CD14-positive monocyte (primary cell): ENCODE measurements at regions not wholly inside any gene's neighbourhood (a gene's known extent, or its start where the extent isn't known, plus 50 kb on each side); places are given as distances from the start of the nearest gene placed in this dataset.

Experiments used
- DNase-seq, 3 donors: peaks; one replicate each; pipeline ENCODE4 v3.0.0-alpha.2; 2011 to 2022
- H2AFZ ChIP-seq: 2 replicates; pipeline ENCODE4 v1.6.0; 2012; ENCODE audit warnings: mild to moderate bottlenecking, low read depth, low read length, inconsistent platforms; ENCODE audit not compliant: insufficient read depth, poor library complexity, severe bottlenecking
- H3K27ac ChIP-seq, 2 donors: 1 replicate in 1 of 2; 2 replicates in 1 of 2; pipeline ENCODE4 v1.5.1; 2012 to 2013; ENCODE audit warnings: low read length in 2 of 2, control low read depth in 1 of 2, inconsistent platforms in 1 of 2, low read depth in 1 of 2, mild to moderate bottlenecking in 1 of 2
- H3K27me3 ChIP-seq, 2 donors: one replicate each; pipeline versions ENCODE4 v1.6.0 to v1.6.1; 2011 to 2013; ENCODE audit warnings: low read length in 2 of 2; ENCODE audit not compliant: control insufficient read depth in 2 of 2, insufficient read depth in 2 of 2
- H3K36me3 ChIP-seq, 2 donors: replicated peaks in 1 of 2; 1 replicate in 1 of 2; 2 replicates in 1 of 2; pipeline versions ENCODE4 v1.5.1 to v1.6.1; 2012 to 2013; ENCODE audit warnings: low read length in 2 of 2, control low read depth in 1 of 2, inconsistent platforms in 1 of 2, mild to moderate bottlenecking in 1 of 2; ENCODE audit not compliant: insufficient read depth in 2 of 2, control insufficient read depth in 1 of 2
- H3K4me1 ChIP-seq, 2 donors: 1 replicate in 1 of 2; 2 replicates in 1 of 2; pipeline versions ENCODE4 v1.5.1 to v1.6.1; 2012 to 2013; ENCODE audit warnings: low read length in 2 of 2, control low read depth in 1 of 2, inconsistent platforms in 1 of 2, mild to moderate bottlenecking in 1 of 2, moderate library complexity in 1 of 2; ENCODE audit not compliant: insufficient read depth in 2 of 2, control insufficient read depth in 1 of 2
- H3K4me2 ChIP-seq: replicated peaks from 2 replicates; pipeline ENCODE3; 2012; ENCODE audit warnings: low read length, moderate library complexity, mild to moderate bottlenecking; ENCODE audit not compliant: poor library complexity, severe bottlenecking; ENCODE audit errors: extremely low read depth
- H3K4me3 ChIP-seq, 3 experiments: fragments of 200-600 bp in 1 of 3; sonication (generic) in 1 of 3; replicated peaks in 1 of 3; 1 replicate in 2 of 3; 2 replicates in 1 of 3; pipeline ENCODE4 v1.5.1; 2011 to 2013; ENCODE audit warnings: low read length in 3 of 3, mild to moderate bottlenecking in 3 of 3, control low read depth in 2 of 3, low read depth in 2 of 3, inconsistent platforms in 1 of 3, moderate library complexity in 1 of 3
- H3K79me2 ChIP-seq: 2 replicates; pipeline ENCODE4 v1.6.0; 2012; ENCODE audit warnings: mild to moderate bottlenecking, control low read depth, inconsistent platforms, low read length, moderate library complexity; ENCODE audit not compliant: insufficient read depth
- H3K9ac ChIP-seq: 2 replicates; pipeline ENCODE4 v1.6.0; 2017; ENCODE audit warnings: low read length, mild to moderate bottlenecking; ENCODE audit not compliant: insufficient read depth, poor library complexity, severe bottlenecking
- H3K9me3 ChIP-seq, 2 donors: replicated peaks in 1 of 2; 1 replicate in 1 of 2; 2 replicates in 1 of 2; pipeline versions ENCODE4 v1.5.1 to v1.6.1; 2012 to 2013; ENCODE audit warnings: low read length in 2 of 2, control low read depth in 1 of 2; ENCODE audit not compliant: control insufficient read depth in 1 of 2, insufficient read depth in 1 of 2
- H4K20me1 ChIP-seq: 2 replicates; pipeline ENCODE4 v1.6.0; 2012; ENCODE audit warnings: mild to moderate bottlenecking, low read length, control low read depth, moderate library complexity; ENCODE audit not compliant: insufficient read depth
- H3K27ac Mint-ChIP-seq, 7 donors: one replicate each; pipeline ENCODE4 v1.8.0; 2020; ENCODE audit warnings: mild to moderate bottlenecking in 7 of 7, mixed read lengths in 7 of 7, moderate library complexity in 6 of 7, inconsistent platforms in 2 of 7
- H3K27me3 Mint-ChIP-seq, 3 donors: one replicate each; pipeline ENCODE4 v1.8.0; 2021 to 2022; ENCODE audit warnings: low read depth in 3 of 3, mild to moderate bottlenecking in 3 of 3, mixed read lengths in 3 of 3, moderate library complexity in 3 of 3, inconsistent platforms in 1 of 3
- H3K36me3 Mint-ChIP-seq, 2 donors: one replicate each; pipeline ENCODE4 v1.8.0; 2020; ENCODE audit warnings: mixed read lengths in 2 of 2, inconsistent platforms in 1 of 2, mild to moderate bottlenecking in 1 of 2
- H3K4me1 Mint-ChIP-seq: one replicate; pipeline ENCODE4 v1.8.0; 2020; ENCODE audit warnings: mild to moderate bottlenecking, mixed read lengths
- H3K4me3 Mint-ChIP-seq, 2 donors: one replicate each; pipeline ENCODE4 v1.8.0; 2020; ENCODE audit warnings: mild to moderate bottlenecking in 2 of 2, mixed read lengths in 2 of 2, moderate library complexity in 1 of 2
- H3K9me3 Mint-ChIP-seq, 7 donors: one replicate each; pipeline ENCODE4 v1.8.0; 2020 to 2022; ENCODE audit warnings: mixed read lengths in 7 of 7, mild to moderate bottlenecking in 6 of 7, moderate library complexity in 6 of 7, inconsistent platforms in 2 of 7
- CTCF ChIP-seq: fragments of 200-600 bp; IDR thresholded peaks from one replicate; pipeline ENCODE4 v1.8.0; 2022; ENCODE audit warnings: antibody characterized with exemption, mild to moderate bottlenecking
- WGBS: methylation state at CpG from one replicate; pipeline ENCODE4 v1.1.5; 2013; ENCODE audit warnings: missing lambda C conversion rate; ENCODE audit not compliant: insufficient coverage; 5-methylcytosine and 5-hydroxymethylcytosine counted together
- intact Hi-C, 2 donors: fragments of 100-400 bp; cut with micrococcal nuclease; formaldehyde crosslinking; loops; one replicate each; pipeline versions ENCODE4 v1.15.0 to v1.15.1; 2023

- Histone ChIP-seq H3K9ac (no peak overlapping the region), H3K4me1 (no peaks in the 10 kb centered on the region), H3K4me2 (no peak overlapping the region), H3K27ac (no peak overlapping the region), H4K20me1 (peaks cover 3% of the 10 kb centered on the region), H3K79me2 (no peaks in the 10 kb centered on the region), H3K4me3 (no peak overlapping the region), H2AFZ (no peak overlapping the region), H3K9me3 (no peaks in the 10 kb centered on the region), H3K36me3 (peaks cover 14 to 53% of the 10 kb centered on the region in 2 donors), H3K27me3 (no peaks in the 10 kb centered on the region)
- Mint-ChIP-seq H3K36me3 (peaks cover 26 to 35% of the 10 kb centered on the region in 2 donors), H3K4me3 (no peak overlapping the region), H3K4me1 (peaks cover 3% of the 10 kb centered on the region), H3K27ac (peak overlapping the region in 1 of 7 donors; percentile 0), H3K27me3 (peaks cover 0 to 8% (median 0%) of the 10 kb centered on the region in 3 donors), H3K9me3 (peaks cover 0 to 3% (median 0%) of the 10 kb centered on the region in 7 donors)
- TF ChIP-seq CTCF = no peak
- intact Hi-C loops = no loop called here
- no peak for DNase-seq
These were observed 61.9 kb upstream of the ZCCHC13 start for GRCh38 chrX:74242050-74242449.

GRCh38 chrX:74238771-74239170 lies 65.2 kb upstream of the ZCCHC13 start:
- H3K27ac Mint-ChIP-seq = peak overlapping the region in 1 of 7 donors; percentile 4
- no peaks in the 10 kb centered on the region for H3K27me3 ChIP-seq
- no peaks in the 10 kb centered on the region for H3K4me1 Mint-ChIP-seq
- H3K36me3 ChIP-seq = peaks cover 13 to 53% of the 10 kb centered on the region in 2 donors
- DNase-seq = no peak
- H4K20me1 ChIP-seq = peaks cover 3% of the 10 kb centered on the region
- no peak overlapping the region for H3K4me3 ChIP-seq
- H3K9me3 ChIP-seq = no peaks in the 10 kb centered on the region
- peaks cover 22 to 27% of the 10 kb centered on the region in 2 donors for H3K36me3 Mint-ChIP-seq
- intact Hi-C loops = loop anchor here in 1 of 2 donors (10.0 kb wide), 1 partner anchor 306 kb away; no protein-coding TSS in a partner anchor
- H3K27me3 Mint-ChIP-seq = peaks cover 0 to 8% (median 0%) of the 10 kb centered on the region in 3 donors
- WGBS = no CpG with 5 or more reads among the region's 1 CpG
- no peaks in the 10 kb centered on the region for H3K4me1 ChIP-seq
- TF ChIP-seq CTCF = no peak
- no peak overlapping the region for H3K27ac ChIP-seq
- H3K4me2 ChIP-seq = no peak overlapping the region
- no peak overlapping the region for H3K4me3 Mint-ChIP-seq
- H3K79me2 ChIP-seq = no peaks in the 10 kb centered on the region
- peaks cover 0 to 3% (median 0%) of the 10 kb centered on the region in 7 donors for H3K9me3 Mint-ChIP-seq
- H2AFZ ChIP-seq = no peak overlapping the region
- H3K9ac ChIP-seq = no peak overlapping the region
